GM18502 (cell line): ENCODE measurements at regions not wholly inside any gene's neighbourhood (a gene's known extent, or its start where the extent isn't known, plus 50 kb on each side); places are given as distances from the start of the nearest gene placed in this dataset.
A peak's percentile ranks its signal among the peaks of the same experiment; 100 is the strongest.
"Not testable (repeated sequence)": the region's sequence is repeated elsewhere in the genome, so short reads cannot be mapped to it uniquely, and the experiment has no call there.

ENCODE experiments used
- ATAC-seq: cut with Tn5 transposase; IDR thresholded peaks from one replicate; pipeline ENCODE4 v1.9.1; 2021; ENCODE audit warnings: mild to moderate bottlenecking; ENCODE audit not compliant: unreplicated experiment, poor library complexity

DNA sequence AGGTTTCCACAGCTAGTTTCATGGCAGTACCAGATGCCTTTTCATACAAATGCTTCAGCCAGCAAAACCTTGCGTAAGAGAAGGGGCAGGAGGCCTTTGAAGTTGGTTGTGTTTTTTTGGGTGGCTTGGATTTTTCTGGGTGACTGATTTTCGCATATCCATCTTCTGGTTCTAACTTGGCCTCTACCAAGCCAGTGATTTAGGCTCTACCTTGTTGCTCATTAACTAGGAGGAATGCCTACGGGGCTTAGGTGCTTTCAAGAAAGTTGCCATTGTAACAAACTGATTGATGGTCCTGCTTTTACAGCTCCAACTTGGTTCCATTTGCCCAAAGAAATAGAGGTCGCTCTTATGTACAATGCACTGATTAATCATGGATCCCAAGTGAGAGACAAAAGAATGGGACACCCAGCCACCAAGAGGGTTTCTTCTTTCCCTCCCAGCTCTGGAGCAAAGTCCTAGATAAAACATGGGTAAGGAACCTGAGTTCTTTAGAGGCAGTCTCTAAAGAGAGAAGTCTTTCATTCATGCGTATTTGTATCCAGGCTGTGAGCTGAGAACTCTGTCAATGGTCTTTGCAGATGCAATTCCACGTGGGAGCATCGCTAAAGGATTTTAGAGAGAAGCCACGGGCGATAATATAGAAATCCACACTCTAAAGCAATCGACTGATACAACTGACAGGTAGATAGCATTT is 92.1 kb upstream of the FGFR2 start:
- ATAC-seq, result no peak

DNA sequence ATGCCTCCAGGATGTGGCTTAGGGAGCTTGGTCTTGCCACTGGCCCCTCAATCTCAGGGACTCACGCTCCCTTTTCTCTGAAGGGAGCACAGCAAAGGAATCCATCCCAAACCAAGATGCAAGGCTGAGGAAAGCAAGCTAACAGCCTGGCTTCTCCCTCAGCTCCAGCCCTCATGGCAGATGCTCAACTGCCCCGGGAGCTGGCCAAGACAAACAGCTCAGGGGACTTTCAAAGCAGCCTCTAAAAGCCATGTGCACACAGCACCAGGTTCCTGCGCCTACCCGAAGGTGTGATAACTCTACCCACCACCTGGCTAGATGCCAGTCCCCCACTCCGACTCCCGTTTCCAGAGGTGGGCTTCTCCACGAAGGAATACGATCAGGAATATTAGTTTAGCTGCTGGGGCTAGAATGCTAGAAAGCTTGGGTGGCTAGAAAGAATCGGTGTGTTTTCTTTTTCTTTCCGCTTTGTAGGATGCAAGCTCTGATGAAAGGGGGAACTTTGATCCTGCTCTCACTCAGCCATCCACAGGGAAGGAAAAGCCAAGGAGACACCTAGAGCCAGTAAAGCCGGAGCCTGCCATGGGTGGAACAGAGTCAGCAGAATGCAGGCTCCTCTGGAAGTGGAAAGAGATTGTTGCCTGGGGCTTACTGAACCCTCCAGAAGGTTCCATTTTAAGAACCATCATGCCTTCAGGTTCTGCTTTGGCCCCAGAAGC is 89.0 kb upstream of the FGFR2 start:
- no peak for ATAC-seq

DNA sequence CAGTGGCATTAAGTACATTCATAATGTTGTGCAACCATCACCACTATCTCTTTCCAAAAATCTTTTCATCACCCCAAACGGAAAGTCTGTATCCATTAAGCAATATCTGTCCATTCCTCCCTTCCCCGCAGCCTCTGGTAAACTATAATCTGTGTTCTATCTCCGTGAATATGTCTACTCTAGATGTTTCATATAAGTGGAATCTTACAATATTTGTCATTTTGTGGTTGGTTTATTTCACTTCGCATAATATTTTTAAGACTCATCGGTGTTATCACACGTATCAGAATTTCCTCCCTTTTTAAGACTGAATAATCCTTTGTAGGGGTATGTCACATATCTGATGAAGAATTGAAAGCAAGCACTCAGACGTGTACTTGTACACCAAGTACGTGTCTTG is 86.0 kb upstream of the FGFR2 start:
- ATAC-seq, result no peak

DNA sequence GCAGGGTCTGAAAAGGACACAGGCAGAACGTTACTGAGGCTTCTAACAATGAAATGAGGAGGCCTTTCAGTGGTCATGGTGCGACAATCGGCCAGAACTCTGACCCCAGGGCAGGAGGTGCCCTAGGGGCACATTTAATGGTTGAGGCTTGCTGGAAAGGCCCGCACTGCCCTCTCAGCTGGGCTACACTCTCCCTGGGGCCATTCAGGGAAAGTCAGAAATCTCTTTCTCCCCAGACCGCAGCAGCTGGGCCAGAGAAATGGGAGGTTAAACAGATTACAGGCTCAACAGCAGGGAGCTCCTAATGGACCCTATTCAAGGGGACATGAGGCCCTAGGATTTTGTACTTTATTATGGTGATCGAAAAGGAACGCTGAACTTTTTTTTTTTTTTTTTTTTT is 85.6 kb upstream of the FGFR2 start:
- no peak for ATAC-seq

DNA sequence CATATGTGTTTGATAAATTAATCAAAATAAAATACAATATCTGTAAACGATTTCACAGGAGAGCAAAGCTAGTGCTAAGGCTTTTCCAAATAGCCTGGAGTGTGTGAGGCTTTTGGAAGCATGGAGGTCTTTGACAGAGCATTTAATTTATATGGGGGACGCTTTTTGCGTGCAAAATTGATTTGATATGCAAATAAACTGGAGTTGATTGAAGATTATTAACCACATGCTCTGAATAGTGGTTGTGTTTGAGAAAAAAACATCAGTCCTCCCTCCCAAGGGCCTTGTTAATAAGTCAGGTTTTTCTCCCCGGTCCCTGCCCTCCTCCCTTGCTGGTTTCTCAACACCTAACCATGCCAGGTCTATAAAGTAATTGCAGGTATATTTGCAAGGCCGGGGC is 85.1 kb upstream of the FGFR2 start:
- no peak for ATAC-seq

DNA sequence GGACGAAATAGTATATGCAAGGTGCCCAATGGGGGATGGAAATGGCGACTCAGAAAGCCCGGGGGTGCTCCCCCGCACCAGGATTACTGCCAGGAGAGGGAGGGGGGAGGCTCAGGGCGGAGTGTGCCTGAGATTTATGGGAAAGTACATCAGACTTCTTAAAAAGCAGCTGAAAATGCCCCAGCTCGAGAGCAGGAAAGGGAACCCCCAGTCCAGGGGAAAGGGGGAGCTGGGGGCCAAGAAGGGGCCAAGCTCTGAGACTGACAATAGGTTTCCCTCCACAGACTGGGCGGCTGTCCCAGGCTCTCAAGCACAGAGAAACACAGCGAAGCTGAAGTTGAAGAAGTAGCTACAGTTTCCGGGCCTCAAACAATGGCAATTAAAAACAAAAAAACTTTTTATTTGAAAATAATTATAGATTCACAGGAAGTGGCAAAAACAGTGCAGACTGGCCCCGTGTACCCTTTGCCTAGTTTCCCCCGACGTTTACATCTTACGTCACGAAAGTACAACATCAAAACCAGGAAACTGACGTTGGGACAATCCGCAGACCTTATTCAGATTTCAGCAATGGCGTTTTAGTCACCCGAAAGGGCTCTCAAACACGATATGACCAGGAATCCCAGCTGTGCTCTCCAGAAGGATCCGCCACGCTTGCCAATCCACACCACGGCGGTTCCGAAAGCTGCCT is 83.9 kb upstream of the FGFR2 start:
- no peak for ATAC-seq

DNA sequence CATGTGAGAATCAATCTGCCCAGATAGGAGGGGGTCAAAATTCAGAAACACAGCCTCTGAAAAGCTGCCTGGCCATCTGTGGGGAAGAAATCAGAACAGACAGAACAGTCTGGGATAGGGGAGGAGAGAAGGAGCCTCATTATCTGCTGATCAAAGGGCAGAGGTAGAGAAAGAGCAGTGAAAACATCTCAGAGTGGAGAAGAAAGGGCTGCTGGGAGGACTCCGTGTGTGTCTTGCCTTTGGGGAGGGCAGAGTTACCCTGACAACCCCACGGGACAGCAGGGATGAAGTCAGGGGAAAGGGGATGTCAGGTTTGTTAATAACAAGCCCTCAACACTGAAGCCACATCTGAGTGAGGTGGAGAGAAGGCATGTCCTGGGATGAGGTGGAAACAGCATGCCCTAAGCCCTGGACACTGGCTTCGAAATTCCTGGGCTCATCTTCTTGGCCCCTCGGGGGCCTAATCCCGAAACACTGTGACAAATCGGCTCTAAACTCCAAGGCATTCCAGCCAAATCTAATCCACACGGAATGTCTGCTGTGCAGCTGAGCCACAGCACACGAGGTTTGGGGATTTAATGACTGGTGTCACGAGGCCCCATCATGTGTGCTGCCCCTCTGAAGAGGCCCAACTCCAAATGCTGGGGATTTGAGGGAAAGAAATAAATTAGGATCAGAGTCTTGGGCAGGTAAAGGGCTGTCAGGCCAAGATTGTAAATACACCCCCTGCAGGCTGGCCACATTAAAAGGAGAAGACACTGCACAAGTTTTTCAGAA is 82.8 kb upstream of the FGFR2 start:
- no peak for ATAC-seq

DNA sequence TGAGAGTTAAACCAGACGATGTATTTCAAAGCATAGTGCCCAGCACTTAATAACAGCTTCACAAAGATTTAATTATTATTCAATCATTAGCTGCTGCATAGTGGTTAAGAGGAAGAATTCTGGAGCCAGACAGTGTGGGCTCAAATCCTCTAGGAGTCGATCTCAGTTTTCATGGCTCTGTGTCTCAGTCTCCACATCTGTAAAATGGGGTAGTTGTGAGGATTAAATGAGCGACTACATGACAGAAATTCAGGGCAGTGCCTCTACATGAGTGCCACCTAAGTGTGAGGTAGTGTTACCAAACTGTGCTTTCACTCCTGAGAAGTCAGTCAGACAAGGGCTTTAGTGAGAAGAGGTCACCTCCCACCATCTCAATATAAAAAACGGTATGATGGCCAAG is 81.7 kb upstream of the FGFR2 start:
- ATAC-seq, result no peak

DNA sequence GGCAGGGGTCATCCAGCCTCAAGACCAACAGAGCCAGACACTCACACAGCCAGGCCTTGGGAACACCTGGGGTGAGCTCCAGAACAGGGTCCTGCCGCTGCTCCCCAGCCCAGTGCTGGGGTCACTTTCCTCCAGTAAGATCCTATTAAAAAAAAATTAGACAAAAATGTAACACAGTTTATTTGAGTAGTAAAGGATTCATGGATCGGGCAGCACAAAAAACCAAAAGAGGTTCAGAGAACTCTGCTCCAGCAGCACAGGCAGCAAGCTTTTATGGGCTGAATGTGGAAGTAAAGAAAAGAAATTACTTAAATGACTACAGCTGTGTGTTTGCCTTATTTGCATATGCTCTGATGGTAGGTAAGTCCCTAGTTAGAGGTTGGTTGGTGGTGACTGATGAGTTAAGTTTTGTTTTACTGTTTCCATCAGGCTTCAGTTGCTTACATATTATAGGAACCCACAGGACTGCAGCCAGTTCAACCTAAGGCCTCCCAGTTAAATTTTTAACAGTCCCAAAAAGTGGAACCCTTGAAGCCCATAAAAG is 80.5 kb upstream of the FGFR2 start:
- peak; percentile 63 for ATAC-seq

DNA sequence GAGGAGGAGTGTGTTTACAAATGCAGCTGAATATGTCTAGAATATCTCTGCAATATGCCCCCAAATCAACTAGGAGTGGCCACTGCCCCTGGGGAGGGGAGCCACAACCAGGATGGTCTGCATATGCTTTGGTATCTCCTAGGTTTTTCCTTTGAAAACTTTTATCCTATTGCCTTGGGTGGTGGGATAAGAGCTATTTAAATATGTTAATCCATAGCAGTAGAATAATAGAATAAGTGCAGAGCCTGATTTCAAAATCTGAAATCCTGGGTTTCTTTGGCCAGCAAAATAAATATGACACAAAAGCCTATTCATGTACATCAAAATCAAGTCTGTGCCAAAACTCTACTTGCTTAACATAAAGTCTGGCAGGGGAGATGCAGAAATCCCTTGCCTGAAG is 79.6 kb upstream of the FGFR2 start:
- no peak for ATAC-seq

DNA sequence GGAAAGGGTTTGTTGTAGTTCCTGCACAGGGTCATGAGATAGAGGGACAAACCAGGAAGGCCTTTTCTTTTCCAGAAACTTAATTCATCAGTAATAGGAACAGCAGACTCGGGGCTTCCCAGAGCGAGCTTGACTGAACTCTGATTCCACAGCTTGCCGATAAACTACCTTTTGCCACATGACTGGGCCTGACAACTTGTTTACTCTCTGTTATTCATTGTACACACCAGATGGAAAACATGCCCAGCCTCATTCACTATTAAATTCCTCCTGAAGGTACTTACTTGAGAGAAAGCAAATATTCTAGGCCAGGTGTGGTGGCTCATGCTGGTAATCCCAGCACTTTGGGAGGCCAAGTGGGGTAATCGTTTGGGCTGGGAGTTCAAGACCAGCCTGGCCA is 77.1 kb upstream of the FGFR2 start:
- ATAC-seq, result no peak

DNA sequence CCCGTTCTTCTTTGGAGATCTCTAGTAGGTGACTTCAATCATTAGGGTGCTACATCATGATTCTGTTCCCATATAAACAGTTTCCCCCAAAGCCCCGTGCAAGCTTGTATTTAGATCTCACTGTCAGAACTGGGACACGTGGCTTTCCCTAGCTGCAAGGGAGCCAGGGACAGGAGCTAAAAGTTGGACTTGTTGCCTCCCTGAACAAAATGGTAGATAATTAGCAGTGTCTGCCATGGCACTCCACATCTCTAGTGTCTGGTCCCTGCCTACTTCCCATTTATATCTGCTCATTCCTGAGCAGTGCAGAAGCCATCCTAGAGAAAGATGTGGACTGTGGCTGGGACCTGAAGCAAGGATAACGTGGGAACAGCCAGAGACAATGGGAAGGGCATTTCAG is 76.6 kb upstream of the FGFR2 start:
- ATAC-seq, result no peak

DNA sequence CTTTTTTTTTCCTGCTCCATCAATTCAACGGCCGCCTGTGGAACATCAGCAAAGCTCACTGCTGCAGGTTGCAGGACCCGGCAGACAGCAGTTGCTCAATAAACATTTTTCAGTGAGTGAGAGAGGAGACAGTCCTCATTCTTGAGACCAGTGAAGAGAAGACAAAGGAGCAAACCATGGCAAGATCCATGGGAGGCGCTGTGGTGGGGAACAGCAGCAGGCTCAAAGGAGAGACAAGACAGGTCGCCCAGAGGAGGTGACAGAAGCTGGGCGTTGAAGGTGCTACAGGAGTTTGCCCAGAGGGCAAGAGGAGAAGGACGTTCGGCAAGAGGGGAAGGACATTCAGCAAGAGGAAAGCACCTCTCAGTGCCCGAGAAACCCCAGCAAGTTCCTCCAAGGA is 74.5 kb upstream of the FGFR2 start:
- ATAC-seq, result no peak

DNA sequence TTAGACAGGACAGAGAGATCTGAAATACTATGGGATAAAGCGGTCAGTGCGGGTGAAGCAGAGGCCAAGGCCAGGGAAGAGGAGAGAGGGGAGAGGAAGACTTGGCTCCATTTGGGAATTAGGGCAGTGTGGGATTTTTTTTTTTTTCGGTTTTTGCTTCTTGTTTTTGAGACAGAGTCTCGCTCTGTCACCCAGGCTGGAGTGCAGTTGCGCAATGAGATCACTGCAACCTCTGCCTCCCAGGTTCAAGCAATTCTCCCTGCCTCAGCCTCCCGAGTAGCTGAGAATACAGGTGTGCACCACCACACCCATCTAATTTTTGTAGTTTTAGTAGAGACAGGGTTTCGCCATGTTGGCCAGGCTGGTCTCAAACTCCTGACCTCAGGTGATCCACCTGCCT is 71.6 kb upstream of the FGFR2 start:
- not testable (repeated sequence) for ATAC-seq

DNA sequence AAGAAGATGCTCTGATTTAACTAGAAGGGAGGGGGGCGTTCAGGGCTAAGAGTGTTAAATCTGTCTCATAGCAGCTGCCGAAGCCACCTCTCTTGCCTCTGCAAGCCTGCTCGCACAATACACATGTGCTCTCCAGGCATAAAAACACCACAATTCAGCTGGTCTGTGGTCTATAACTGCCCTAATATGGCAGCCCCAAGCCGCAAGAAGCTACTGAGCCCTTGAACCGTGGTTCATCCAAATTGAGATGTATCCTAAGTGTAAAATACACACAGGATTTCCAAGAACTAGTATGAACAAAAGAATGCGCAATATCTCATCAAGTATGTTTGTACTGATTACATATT is 70.8 kb upstream of the FGFR2 start:
- no peak for ATAC-seq

DNA sequence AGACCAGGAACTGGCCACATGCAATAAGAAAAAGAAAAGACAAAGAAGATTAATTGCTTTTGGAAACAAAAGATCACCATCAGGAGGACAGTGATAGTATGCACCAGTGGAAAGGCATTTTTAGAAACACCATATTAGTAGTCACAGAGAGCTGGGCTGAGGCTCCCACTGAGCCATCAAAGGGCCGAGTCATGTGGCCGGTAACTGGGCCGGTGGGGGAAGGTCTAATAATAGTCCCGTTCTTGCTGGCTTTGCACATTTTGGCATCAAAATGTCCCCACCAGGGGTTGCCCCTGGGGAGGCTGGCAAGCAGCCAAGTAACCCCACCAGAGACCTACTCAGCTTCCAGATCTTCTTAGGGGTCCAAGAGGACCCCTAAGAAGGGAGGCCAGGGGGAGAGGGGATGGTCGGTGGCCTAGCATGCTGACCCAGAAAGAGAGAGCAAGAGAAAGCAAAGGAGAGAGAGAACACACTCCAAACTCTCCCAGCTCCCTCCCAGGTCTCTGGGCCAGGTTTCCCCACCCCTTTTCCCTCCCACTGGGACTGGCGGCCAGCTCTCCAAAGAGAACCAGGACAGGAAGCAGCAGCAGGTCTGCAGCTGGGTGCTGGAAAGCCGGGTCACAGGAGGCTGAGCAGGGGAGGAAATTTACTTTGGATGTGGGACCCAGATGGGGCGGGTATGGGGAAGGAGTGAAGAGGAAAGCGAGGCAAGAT is 70.2 kb upstream of the FGFR2 start:
- no peak for ATAC-seq

DNA sequence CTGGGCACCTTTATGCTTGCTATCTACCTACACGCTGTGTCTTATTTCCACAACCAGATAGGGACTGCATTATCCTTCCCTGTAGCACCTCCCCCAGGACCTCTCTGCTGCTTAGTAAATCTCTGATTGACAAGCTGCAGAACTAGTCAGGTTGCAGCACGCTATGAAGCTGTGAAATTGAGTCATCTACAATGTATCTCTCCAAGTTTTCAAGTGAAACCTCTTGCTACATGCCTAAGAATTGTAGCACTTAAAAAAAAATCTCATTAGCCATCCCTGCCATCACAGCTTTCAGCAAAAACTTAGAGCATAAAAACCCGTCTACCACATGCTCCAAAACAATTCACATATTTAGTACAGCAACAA is 69.7 kb upstream of the FGFR2 start:
- no peak for ATAC-seq

DNA sequence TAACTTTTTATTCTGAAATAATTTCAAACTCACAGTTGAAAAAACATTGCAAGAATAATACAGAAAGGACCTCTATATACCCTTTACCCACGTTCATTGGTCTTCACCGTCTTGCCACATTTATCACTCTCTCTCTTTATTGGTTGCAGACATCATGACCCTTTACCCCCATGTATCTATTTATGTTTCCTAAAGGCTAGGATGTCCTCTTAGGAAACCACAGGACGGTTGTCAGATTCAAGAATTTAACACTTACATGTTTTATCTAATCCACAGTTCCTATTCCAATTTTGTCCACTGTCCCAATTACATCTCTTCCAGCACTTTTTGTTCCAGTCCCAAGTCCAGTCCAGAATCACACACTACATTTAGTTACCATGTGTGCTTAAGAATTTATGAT is 67.6 kb upstream of the FGFR2 start:
- ATAC-seq, result no peak

DNA sequence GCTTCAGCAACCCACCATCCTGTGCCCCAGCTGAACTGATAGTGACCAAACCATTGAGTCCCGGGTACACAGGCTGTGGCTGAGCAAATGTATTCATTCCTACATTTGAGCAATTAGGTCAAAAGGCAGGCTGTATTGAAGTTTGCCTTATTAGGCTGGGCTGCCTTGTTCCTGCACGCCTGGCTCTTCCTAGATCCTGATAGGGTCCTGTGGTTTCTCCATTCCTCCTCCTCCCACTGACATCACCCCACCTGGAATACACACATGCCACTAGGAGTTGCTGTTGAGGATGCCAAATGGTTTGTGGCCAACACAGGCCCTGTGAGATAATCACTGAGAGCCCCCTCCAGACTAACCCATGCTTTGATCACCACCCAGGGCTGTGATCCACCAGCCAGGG is 66.4 kb upstream of the FGFR2 start:
- ATAC-seq, result no peak
